ENCODE measurements at regions not wholly inside any gene's neighbourhood (a gene's known extent, or its start where the extent isn't known, plus 50 kb on each side); places are given as distances from the start of the nearest gene placed in this dataset.

DNA sequence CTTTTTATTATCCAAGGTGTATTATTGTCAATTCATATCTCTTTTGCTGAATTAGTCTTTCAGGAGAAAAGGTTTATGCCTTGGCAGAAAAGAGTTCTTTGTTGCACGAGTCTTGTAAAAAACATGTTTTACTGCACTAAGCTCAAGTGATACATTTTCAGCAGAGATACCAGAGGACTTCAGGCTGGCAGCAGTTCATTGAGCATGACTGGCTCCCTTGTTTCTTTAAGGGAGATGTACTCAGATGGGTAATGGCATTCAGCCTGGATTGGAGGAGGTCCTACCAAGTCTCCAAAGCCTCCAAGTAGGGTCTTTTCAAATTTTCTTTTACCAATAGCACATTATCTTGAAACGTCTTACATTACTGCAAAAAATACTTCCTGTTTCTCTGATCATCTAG lies 400.1 kb downstream of the NSUN3 start:
- TF ChIP-seq RELA (CRISPR knock-in tag; IDR thresholded peaks at IDR 0.05; ENCODE audit: borderline replicate concordance) (no peak), TEAD4 (CRISPR knock-in tag; IDR thresholded peaks at IDR 0.05) (no peak), JUN (CRISPR knock-in tag; IDR thresholded peaks at IDR 0.05) (no peak), NR2C2 (CRISPR knock-in tag; IDR thresholded peaks at IDR 0.05) (no peak), ZBTB21 (CRISPR knock-in tag; IDR thresholded peaks at IDR 0.05; ENCODE audit: borderline replicate concordance) (no peak), ZNF121 (CRISPR knock-in tag; IDR thresholded peaks at IDR 0.05) (no peak), CREB1 (CRISPR knock-in tag; IDR thresholded peaks at IDR 0.05) (no peak)
- TF ChIP-seq, protein P1, sequence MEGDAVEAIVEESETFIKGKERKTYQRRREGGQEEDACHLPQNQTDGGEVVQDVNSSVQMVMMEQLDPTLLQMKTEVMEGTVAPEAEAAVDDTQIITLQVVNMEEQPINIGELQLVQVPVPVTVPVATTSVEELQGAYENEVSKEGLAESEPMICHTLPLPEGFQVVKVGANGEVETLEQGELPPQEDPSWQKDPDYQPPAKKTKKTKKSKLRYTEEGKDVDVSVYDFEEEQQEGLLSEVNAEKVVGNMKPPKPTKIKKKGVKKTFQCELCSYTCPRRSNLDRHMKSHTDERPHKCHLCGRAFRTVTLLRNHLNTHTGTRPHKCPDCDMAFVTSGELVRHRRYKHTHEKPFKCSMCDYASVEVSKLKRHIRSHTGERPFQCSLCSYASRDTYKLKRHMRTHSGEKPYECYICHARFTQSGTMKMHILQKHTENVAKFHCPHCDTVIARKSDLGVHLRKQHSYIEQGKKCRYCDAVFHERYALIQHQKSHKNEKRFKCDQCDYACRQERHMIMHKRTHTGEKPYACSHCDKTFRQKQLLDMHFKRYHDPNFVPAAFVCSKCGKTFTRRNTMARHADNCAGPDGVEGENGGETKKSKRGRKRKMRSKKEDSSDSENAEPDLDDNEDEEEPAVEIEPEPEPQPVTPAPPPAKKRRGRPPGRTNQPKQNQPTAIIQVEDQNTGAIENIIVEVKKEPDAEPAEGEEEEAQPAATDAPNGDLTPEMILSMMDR (IDR thresholded peaks at IDR 0.05) = no peak
- TF ChIP-seq, protein P2, sequence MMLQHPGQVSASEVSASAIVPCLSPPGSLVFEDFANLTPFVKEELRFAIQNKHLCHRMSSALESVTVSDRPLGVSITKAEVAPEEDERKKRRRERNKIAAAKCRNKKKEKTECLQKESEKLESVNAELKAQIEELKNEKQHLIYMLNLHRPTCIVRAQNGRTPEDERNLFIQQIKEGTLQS (CRISPR knock-in tag; conservative IDR thresholded peaks at IDR 0.05) = no peak
- TF ChIP-seq, protein P3, sequence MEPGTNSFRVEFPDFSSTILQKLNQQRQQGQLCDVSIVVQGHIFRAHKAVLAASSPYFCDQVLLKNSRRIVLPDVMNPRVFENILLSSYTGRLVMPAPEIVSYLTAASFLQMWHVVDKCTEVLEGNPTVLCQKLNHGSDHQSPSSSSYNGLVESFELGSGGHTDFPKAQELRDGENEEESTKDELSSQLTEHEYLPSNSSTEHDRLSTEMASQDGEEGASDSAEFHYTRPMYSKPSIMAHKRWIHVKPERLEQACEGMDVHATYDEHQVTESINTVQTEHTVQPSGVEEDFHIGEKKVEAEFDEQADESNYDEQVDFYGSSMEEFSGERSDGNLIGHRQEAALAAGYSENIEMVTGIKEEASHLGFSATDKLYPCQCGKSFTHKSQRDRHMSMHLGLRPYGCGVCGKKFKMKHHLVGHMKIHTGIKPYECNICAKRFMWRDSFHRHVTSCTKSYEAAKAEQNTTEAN (CRISPR knock-in tag; IDR thresholded peaks at IDR 0.05) = no peak
- TF ChIP-seq, protein P4, sequence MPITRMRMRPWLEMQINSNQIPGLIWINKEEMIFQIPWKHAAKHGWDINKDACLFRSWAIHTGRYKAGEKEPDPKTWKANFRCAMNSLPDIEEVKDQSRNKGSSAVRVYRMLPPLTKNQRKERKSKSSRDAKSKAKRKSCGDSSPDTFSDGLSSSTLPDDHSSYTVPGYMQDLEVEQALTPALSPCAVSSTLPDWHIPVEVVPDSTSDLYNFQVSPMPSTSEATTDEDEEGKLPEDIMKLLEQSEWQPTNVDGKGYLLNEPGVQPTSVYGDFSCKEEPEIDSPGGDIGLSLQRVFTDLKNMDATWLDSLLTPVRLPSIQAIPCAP (CRISPR knock-in tag; IDR thresholded peaks at IDR 0.05) = no peak
- TF ChIP-seq, protein P5, sequence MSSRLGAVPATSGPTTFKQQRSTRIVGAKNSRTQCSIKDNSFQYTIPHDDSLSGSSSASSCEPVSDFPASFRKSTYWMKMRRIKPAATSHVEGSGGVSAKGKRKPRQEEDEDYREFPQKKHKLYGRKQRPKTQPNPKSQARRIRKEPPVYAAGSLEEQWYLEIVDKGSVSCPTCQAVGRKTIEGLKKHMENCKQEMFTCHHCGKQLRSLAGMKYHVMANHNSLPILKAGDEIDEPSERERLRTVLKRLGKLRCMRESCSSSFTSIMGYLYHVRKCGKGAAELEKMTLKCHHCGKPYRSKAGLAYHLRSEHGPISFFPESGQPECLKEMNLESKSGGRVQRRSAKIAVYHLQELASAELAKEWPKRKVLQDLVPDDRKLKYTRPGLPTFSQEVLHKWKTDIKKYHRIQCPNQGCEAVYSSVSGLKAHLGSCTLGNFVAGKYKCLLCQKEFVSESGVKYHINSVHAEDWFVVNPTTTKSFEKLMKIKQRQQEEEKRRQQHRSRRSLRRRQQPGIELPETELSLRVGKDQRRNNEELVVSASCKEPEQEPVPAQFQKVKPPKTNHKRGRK (CRISPR knock-in tag; IDR thresholded peaks at IDR 0.05; ENCODE audit: borderline replicate concordance) = no peak
- TF ChIP-seq, protein P6, sequence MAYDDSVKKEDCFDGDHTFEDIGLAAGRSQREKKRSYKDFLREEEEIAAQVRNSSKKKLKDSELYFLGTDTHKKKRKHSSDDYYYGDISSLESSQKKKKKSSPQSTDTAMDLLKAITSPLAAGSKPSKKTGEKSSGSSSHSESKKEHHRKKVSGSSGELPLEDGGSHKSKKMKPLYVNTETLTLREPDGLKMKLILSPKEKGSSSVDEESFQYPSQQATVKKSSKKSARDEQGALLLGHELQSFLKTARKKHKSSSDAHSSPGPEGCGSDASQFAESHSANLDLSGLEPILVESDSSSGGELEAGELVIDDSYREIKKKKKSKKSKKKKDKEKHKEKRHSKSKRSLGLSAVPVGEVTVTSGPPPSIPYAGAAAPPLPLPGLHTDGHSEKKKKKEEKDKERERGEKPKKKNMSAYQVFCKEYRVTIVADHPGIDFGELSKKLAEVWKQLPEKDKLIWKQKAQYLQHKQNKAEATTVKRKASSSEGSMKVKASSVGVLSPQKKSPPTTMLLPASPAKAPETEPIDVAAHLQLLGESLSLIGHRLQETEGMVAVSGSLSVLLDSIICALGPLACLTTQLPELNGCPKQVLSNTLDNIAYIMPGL (CRISPR knock-in tag; IDR thresholded peaks at IDR 0.05) = no peak

Data from WTC11 (cell line).